ENCODE measurements at regions not wholly inside any gene's neighbourhood (a gene's known extent, or its start where the extent isn't known, plus 50 kb on each side); places are given as distances from the start of the nearest gene placed in this dataset.

DNA sequence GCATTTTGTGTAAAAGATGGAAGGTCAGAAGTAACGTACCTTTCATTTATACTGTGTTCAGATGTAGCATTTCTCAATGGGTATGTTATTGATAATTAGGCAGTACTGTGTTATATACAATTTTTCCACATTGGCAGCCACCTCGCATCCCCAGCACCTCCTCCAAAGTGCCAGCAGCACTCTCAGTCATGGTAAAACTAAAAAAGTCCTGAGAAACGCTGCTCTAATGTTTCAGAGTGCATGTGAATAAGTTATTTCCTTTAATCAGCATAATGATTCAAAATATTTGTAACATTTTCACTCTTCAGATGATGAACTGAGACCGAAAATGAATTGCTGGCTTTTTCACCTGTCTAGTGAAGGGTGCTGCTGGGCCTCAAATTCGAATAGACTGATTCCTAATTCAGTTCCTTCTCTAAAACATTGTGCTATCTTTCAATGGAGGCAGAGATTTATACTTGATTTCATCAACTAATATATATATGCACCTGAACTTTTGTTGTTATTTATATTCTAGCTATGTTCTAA, 79.9 kb upstream of the ANKRD55 start:
- H3K4me3 ChIP-seq (ENCODE audit: low read depth, low read length): no peak overlapping the region
- TF ChIP-seq CTCF (conservative IDR thresholded peaks at IDR 0.05; ENCODE audit: low read depth, low read length): no peak
- no peak for DNase-seq (ENCODE audit: low read depth)

DNA sequence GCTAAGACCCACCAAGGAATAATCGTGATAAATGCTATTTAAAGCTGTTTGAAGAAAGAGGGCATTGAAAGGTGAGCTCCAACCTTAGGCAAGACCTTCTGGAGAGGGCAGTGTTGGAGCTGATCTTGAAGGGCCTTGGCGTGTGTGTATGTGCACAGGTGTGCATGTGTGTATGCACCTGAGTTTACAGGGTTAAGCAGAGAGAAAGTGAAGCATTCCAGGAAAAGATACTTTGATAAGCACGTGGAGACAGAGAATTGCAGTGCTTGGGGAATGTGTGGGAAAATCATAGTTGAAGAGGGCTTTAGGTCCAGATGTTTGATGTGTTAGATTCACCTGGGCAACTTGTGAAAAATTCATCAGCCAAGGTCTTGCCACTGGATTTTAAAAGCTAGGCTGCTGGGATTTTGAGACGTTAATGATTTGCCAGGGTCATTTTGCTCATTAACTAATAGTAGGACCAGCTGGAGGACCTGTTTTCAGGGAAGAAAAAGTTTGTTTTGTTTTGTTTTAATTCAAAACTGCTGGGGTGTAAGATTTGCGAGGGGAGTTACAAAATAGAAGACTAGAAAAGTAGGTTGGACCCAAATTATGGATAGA, 78.3 kb upstream of the ANKRD55 start:
- TF ChIP-seq CTCF (conservative IDR thresholded peaks at IDR 0.05; ENCODE audit: low read depth, low read length): no peak
- DNase-seq (ENCODE audit: low read depth): no peak
- H3K4me3 ChIP-seq (ENCODE audit: low read depth, low read length): no peak overlapping the region

GRCh38 chr5:56310711-56311204, 77.6 kb upstream of the ANKRD55 start:
- TF ChIP-seq CTCF (conservative IDR thresholded peaks at IDR 0.05; ENCODE audit: low read depth, low read length): no peak
- H3K4me3 ChIP-seq (ENCODE audit: low read depth, low read length): no peak overlapping the region
- DNase-seq (ENCODE audit: low read depth): no peak

- no peak overlapping the region for H3K4me3 ChIP-seq (ENCODE audit: low read depth, low read length)
- peak; percentile 28 for DNase-seq (ENCODE audit: low read depth)
Measured at GRCh38 chr5:56309262-56309826, 76.2 kb upstream of the ANKRD55 start.

DNA sequence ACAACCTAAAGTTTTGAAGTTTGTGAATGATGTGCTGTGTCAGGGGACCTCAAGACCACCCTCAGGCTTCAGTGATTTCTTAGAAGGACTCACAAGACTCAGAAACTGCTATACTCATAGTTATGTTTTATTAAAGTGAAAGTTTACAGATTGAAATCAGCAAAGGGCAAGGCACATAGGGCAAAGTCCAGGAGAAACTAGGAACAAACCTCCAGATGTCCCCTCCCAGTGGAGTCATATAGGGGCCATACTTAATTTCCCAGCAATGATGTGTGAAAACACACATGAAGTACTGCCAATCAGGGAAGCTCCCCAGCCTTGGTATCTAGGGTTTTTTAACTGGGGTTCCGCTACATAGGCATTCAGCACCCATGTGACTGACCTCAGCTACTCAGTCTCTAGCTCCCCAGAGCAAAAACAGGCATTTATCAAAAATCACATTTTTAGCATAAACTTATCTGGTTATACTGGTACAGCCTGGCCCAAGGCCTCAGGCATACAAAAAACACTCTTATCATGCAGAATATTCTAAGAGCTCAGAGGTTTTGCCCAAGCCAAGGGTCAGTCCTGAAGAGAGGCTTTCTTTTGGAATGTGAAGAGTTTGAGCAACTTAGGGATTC, 74.7 kb upstream of the ANKRD55 start:
- no peak for DNase-seq (ENCODE audit: low read depth)
- no peak for TF ChIP-seq CTCF (conservative IDR thresholded peaks at IDR 0.05; ENCODE audit: low read depth, low read length)
- no peak overlapping the region for H3K4me3 ChIP-seq (ENCODE audit: low read depth, low read length)

More at GRCh38 chr5:56309262-56309826, 76.2 kb upstream of the ANKRD55 start:
- TF ChIP-seq CTCF (conservative IDR thresholded peaks at IDR 0.05; ENCODE audit: low read depth, low read length): no peak

DNA sequence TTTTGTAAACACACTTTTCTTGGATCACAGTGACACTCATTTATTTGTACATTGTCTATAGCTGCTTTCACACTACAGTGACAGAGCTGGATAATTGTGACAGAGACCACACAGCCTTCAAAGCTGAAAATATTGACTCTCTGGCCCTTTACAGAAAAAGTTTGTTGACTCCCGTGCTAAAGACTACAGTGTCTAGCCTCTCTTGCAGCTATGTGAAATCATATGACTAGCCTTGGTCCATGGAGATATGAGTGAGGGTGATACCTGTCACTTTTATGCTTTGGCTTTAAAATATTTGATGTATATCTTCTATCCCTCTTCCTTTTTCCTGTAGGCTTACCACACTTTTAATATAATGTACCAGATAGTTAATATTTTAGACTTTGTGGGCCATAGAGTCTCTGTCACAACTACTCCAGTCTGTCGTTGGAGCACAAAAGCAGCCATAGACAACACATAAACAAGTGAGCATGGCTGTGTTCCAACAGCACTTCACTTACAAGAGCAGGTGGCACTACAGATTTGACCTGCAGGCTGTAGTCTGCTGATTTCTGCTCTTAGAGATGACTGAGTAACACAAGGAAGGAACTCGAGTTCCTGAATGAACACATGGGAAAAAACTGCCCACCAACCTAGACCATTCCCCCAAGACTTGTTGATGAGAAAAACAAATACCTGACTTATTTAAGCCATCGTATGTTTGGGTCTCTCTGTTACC, 73.5 kb upstream of the ANKRD55 start:
- TF ChIP-seq CTCF (conservative IDR thresholded peaks at IDR 0.05; ENCODE audit: low read depth, low read length): no peak
- H3K4me3 ChIP-seq (ENCODE audit: low read depth, low read length): no peak overlapping the region
- DNase-seq (ENCODE audit: low read depth): no peak
